Cardiac septum (tissue), 1 donor: ENCODE measurements at regions not wholly inside any gene's neighbourhood (a gene's known extent, or its start where the extent isn't known, plus 50 kb on each side); places are given as distances from the start of the nearest gene placed in this dataset.
"Not testable (repeated sequence)": the region's sequence is repeated elsewhere in the genome, so short reads cannot be mapped to it uniquely, and the experiment has no call there.

Experiments used
- DNase-seq: peaks from one replicate; pipeline ENCODE4 v3.0.0-alpha.2; 2020; ENCODE audit warnings: low spot score
- intact Hi-C: fragments of 100-400 bp; cut with DNase I; formaldehyde crosslinking; loops from one replicate; pipeline ENCODE4 v1.14.0; 2022
- donor health status: DM: no; HTN: no; CAD: no.

DNA sequence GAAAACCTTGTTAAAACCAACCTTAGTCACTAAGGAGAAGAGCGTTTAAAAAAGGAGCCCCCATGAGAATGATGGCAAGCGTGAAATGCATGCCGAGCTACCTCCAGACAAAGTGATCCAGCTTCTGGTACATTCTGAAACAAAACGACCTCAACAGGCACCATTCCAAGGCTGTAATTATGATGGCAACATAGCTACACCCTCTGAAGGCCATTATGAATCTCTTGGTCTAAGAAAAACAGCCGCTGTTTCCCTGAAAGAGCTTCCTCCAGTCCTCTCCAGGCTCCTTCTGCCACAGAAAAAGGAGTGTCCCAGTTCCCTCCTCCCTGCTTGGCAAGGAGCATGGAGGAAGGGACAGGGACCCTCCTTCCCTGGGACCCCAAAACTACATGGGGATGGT is 50.0 kb upstream of the ABLIM1 start:
- intact Hi-C loops, result loop anchor here (10.0 kb wide), 1 partner anchor 403 kb away; no protein-coding TSS in a partner anchor

DNA sequence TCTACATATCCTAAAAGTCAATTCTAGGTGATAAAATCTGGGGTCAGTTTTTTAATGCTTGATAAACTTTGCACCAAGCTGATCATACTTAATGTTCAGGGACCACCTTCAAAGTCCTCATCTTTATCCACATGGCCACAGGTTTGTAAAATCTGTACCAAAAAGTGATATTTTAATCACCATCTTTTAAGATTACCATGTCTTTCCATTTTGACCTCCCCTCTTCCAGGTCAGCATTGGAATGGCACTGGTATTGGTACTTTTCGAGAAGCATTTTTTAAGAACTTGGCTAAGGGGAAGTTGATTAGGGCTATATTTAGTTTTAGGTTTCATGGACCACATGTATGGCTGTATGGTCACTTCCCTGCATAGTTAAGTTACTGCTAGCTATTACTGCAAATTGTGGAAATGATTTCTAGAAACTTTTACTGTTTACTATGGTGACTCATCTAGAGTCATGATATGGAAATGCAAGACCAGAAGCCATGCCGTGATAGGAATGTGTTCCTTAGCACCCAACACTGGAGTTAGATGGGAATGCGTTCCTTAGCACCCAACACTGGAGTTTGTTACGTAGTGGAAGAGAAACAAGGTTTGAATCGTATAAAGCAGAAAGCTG is 50.8 kb upstream of the ABLIM1 start:
- intact Hi-C loops, result loop anchor here (10.0 kb wide), 1 partner anchor 404 kb away; no protein-coding TSS in a partner anchor
- no peak for DNase-seq

More for the DNA sequence above, 50.0 kb upstream of the ABLIM1 start:
- no peak for DNase-seq

DNA sequence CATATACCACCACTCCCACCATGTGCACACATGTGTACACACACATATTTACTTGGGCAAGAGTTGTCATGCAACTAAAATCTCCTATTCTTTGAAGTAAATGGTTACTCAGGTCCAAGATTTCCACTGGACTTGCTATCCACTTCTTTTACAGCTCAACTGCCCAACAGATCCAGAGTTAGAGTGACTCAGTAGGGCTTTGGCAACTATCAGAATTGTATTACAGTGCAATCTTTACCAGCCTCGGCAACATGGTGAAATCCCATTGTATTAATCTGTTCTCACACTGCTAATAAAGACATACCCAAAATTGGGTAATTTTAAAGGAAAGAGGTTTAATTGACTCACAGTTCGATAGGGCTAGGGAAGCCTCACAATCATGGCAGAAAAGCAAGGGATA is 51.9 kb upstream of the ABLIM1 start:
- no peak for DNase-seq
- intact Hi-C loops, result loop anchor here (5.0 to 10.0 kb wide), 2 partner anchors 238 to 405 kb away; no protein-coding TSS in a partner anchor

DNA sequence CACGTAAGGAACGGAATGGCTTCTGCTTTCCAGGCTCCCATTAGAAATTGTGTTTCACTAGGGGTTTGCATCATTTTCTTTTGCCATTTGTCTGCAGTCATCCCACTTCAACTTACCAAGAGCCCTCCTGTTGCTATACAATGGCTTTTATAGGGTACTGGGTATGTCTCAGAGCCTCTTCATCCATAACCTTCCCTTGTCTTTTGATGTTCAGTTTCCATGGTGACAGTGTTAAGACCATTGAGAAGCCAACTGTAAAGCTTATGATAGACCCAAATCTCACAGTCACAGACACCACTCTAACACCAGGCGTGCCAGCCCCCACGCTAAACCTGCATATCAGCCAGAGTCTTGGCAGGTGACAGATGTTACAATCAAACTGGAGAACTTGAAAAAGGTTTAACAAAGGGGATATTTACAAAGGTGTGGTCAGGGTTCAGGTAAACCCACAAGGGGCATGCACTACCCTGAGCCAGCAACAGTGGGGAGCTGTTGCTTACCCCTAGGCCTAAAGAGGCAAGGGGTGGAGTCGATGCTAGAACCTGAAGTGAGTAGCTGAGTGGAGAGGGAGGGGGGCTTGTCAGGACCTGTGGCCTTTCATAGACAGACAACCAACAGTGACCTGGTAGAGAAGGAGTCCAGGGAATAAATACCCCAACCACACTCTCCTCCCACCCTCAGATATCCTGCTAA is 53.2 kb upstream of the ABLIM1 start:
- intact Hi-C loops, result loop anchor here (5.0 kb wide), 1 partner anchor 239 kb away; no protein-coding TSS in a partner anchor
- DNase-seq, result no peak

DNA sequence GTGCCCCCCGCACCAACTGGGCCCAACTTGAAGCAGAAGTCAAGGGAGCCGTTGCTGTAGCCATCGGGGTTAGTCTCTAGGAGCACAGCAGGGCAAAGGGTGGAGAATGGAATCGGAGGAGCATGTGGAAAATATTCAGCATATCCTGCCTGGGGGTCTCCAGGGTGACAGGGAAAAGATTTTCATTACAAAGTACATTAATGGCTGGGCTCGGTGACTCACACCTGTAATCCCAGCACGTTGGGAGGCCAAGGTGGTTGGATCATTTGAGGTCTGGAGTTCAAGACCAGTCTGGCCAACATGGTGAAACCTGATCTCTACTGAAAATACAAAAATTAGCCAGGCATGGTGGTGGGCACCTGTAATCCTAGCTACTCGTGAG is 53.8 kb upstream of the ABLIM1 start:
- no peak for DNase-seq
- intact Hi-C loops, result loop anchor here (5.0 kb wide), 1 partner anchor 240 kb away; no protein-coding TSS in a partner anchor

DNA sequence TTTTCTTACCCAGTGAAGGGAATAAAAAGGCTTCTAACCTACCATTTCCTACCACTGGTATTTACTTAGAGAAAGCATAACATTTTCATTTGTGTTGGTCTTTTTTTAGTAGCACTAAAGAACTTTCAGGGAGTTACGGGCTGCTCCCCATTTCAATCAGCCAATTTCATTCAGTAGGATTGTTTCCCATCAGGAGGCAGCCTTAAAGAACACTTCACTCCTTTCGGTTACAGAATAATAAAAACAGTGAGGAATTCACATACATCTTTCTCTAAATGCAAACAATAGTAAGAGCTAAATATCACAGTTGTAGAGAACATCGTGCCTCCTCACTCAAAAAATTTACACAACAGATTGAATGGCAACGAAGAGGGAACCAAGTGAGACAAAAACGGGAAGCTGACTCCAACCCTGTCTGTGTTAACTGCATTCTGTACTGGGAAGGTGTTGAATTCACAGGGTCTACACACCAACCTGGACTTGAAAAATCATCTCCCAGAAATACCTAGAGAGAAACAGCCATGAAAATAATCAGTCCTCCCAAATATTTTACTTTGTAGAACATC is 55.5 kb upstream of the ABLIM1 start:
- DNase-seq, result no peak
- intact Hi-C loops, result loop anchor here (5.0 kb wide), 1 partner anchor 241 kb away; no protein-coding TSS in a partner anchor

DNA sequence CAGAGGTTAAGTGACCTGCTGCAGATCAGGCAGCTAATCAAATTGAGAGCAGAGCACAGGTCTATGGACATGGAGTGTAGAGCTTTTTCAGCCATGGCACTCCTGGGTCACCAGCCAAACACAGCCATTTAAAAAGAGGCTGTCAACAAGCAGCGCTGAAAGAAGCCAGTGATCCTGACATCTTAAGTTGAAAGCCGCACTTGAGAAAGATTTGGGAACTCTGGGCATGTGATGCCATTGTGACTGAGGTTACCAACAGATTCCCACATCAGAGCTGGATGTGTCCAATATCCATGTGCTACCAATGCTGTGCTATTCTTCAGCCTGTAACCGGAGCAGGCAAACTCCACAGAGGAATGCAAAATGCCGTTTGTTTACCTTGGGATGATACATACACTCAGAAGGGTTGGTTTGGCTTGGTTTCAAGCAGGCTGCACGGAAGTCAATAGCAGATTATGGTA is 56.2 kb upstream of the ABLIM1 start:
- DNase-seq, result no peak
- intact Hi-C loops, result loop anchor here (5.0 kb wide), 1 partner anchor 242 kb away; no protein-coding TSS in a partner anchor

DNA sequence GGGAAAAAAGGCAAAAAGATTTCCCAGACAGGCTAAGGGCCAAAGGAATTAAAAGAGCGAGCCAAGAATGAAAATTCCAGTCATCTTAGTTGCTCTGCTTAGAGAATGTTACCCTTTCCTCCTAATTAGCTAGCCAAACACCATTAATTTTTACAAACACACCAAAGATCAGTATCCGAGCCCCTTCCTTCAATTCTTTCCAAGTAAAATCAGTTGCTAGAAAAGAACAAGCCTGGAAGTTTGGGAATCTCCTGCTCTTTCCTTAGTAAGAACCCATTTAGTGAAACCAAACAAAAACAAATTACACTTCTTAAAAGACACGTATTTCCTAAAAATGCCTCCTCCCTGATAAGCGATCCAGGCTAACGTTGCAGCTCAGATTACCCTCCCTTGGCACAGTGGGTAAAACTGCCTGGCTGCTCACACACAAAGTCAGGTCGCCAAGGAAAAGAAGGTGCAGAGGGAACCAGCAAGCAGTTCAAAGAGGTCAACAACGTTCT is 57.1 kb upstream of the ABLIM1 start:
- DNase-seq, result no peak
- intact Hi-C loops, result loop anchor here (5.0 kb wide), 2 partner anchors 42 to 67 kb away; no protein-coding TSS in a partner anchor

DNA sequence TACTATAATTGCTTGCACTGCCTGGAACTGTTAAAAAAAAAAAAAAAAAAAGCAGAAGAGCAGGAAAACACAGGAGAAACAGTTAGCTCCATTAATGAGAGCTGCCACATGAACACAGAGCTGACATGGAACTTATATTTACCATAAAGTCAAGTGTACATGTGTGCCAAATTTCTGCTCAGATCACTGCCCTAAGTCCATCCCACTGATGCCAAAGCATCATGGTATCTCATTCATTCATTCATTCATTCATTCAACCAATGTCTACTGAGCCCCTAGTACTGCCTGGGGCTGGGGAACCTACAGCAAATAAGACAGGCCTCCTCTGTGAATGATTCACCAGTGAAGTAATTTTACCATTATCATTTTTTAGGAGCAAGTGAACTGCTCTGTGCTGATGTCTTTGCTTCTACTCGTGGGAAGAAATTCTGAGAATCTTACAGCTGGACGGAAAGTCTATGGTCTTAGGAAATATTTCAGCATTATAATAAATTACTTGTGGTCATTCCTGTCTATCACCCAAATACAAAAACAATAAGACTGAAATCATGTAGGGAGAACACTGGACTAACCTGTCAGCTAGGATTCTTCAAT is 58.8 kb upstream of the ABLIM1 start:
- intact Hi-C loops, result loop anchor here (5.0 kb wide), 2 partner anchors 40 to 65 kb away; no protein-coding TSS in a partner anchor
- DNase-seq, result no peak

DNA sequence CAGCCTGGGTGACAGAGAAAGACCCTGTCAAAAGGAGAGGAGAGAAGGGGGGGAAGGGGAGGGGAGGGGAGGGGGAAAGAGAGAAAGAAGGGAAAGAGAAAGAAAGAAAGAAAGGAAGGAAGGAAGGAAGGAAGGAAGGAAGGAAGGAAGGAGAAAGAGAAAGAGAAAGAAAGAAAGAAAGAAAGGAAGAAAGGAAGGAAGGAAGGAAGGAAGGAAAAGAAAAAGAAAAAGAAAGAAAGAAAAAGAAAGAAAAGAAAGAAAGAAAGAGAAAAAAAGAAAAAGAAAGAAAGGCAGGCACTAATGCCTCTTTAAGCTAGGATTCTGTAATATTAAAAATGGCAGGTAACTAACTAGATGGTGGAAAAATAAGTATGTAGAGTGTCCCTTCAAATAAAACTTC is 59.8 kb upstream of the ABLIM1 start:
- intact Hi-C loops, result loop anchor here (5.0 kb wide), 2 partner anchors 39 to 64 kb away; no protein-coding TSS in a partner anchor
- DNase-seq, result not testable (repeated sequence)

DNA sequence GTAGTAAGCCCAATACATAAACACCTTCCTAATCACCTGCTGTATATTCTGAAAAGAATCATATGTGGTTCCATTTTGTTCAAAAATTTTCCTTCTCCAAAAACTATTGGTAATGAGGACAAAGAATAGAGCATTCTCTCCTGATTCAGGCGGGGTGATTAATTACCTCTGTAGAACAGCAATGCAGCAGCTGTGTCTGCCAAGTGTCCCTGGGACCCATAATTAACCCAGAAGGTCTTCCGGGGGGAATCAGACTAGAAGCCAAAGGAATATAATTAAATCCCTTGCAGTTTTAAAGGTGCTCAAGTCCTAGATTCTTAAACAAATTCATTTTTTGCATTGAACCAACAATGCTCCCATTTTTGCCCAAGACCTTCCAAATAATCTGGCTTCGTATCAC is 60.3 kb upstream of the ABLIM1 start:
- no peak for DNase-seq
- intact Hi-C loops, result loop anchor here (5.0 kb wide), 2 partner anchors 39 to 64 kb away; no protein-coding TSS in a partner anchor

DNA sequence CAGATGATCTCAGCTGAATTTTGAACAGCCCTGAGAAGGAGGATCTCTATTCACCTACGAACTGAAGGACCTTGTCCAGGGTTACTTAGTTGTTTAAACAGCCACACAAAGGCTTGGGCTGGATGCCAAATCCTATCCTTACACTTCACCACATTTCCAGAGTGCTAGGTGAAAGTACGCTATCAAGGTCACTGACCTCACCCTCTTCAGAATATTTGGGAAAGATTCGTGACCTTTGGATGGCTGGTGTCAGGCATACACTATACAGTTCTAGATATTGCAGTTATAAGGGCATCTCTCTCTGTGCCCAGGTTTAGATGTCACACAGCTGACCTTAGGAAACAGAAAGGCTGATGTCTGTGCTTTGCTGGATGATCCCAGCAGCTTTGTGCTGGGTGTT is 61.2 kb upstream of the ABLIM1 start:
- intact Hi-C loops, result loop anchor here (5.0 kb wide), 2 partner anchors 38 to 63 kb away; no protein-coding TSS in a partner anchor
- DNase-seq, result no peak

DNA sequence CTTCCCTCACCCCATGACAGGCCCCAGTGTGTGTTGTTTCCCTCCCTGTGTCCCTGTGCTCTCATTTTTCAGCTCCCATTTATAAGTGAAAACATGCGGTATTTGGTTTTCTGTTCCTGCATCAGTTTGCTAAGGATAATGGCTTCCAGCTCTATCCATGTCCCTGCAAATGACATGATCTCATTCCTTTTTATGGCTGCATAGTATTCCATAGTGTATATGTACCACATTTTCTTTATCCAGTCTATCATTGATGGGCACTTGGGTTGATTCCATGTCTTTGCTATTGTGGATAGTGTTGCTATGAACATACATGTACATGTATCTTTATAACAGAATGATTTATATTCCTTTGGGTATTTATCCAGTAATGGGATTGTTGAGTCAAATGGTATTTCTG is 61.9 kb upstream of the ABLIM1 start:
- intact Hi-C loops, result loop anchor here (5.0 kb wide), 1 partner anchor 47 kb away; no protein-coding TSS in a partner anchor

DNA sequence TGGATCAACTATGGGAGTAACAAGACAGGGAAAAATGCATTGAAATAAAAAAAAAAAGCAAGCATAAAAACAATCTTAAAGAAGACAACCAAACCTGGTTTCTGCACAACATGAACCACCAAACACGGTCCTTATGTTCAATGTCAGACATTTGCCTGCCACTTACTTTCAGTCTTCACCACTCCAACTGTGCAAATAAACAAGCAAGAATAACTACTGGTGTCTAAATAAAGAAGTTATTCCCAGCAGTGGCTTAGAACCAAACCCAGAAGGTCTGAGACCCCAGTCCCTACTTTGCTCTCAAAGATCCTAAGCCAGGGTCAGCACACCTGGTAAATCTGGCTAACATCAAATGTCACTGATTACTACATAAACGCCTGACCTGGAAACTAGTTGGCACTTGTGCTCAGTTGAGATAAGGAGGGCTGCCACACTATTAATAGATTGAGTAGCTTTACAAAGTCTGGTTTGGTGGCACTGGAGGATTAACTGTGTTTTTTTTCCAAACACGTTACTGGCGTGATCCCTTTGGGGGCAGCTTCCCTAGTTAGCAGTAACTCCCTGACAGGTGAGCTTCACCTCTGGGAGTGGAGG is 62.7 kb upstream of the ABLIM1 start:
- intact Hi-C loops, result loop anchor here (5.0 kb wide), 1 partner anchor 47 kb away; no protein-coding TSS in a partner anchor
- no peak for DNase-seq

More for the DNA sequence above, 61.9 kb upstream of the ABLIM1 start:
- not testable (repeated sequence) for DNase-seq

DNA sequence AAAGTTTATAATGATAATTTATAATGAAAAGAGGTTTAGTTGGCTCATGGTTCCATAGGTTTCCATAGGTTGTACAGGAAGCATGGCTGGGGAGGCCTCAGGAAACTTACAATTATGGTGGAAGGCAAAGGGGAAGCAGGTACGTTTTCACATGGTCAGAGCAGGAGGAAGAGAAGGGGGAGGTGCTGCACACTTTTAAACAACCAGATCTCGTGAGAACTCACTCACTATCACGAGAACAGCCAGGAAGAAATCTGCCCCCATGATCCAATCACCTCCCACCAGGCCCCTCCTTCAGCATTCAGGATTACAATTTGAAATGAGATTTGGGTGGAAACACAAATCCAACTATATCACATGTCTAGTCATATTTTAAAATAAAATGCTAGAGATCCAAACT is 64.1 kb upstream of the ABLIM1 start:
- intact Hi-C loops, result loop anchor here (5.0 kb wide), 1 partner anchor 45 kb away; no protein-coding TSS in a partner anchor
- DNase-seq, result not testable (repeated sequence)

DNA sequence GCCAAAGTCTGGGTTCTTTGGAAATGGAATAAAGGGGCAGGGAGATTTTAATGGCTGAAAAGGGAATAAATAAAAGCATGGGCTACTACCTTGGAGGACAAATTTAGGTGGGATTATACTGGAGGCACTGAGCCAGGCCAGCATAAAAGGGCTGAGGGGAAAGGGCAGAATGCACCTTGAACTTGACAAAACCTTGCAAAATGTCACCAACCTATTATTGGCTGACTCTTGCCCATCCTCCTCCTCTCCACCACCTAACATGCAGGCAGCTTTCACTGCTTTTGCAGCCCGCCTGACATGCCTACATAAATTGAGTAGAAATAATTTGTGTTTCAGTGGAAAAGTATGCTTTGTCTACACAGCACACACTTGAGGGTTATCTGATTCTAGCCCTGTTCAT is 65.3 kb upstream of the ABLIM1 start:
- intact Hi-C loops, result loop anchor here (5.0 kb wide), 1 partner anchor 44 kb away; no protein-coding TSS in a partner anchor
- no peak for DNase-seq

DNA sequence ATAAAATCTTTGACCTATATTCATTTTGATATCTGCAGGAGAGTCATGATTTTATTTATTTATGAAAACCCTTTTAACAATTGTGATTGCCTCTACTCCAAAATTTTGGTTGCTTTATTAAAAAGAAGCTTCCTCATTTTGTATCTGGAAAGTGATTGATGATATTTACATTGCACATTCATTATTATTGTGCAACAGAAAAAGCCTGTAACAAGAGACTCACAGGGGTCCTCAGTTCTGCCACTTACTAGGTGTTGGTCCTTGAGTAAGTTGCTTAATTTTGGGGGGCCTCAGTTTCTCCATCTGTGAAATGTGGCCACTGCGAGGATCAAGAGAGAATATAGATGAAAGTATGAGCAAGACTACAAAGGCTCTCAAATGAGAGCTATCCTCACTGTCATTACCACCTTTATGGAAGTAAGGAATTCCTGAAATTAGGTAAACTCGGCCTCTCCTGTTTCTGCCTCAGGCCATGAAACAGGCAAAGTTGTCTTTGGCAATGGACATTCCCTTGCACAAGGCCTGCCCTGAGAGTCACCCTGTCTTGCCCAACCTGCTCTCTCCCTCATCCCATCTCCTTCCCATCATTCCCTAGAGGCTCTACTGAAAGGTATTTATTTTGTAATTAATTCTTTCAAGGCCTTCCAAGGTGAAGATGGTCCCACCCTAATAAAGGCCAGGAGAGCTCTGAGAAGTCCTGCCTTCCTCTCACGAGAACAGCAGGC is 66.1 kb upstream of the ABLIM1 start:
- intact Hi-C loops, result loop anchor here (5.0 kb wide), 1 partner anchor 43 kb away; no protein-coding TSS in a partner anchor
- no peak for DNase-seq

DNA sequence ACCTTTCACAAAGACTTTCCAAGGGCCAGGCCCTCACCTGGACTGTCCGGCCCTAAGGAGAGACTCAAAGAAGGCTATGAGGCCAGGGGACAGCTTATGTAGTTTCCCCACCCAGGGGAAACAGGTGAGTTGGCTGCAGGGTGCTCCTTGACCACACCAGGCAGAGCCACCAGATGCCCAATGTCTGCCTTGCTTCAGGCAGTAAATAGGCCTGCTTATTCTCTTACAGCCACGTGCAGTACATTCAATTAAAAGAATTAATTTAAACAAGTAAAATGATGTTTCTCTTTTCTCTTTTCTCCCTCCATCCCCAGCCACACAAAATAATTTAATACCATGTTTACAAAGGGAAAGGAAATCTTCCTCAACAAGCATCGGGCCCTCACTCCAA is 66.6 kb upstream of the ABLIM1 start:
- no peak for DNase-seq
- intact Hi-C loops, result loop anchor here (5.0 kb wide), 1 partner anchor 43 kb away; no protein-coding TSS in a partner anchor
